ENCODE measurements at regions not wholly inside any gene's neighbourhood (a gene's known extent, or its start where the extent isn't known, plus 50 kb on each side); places are given as distances from the start of the nearest gene placed in this dataset.

- no peak for TF ChIP-seq CTCF (IDR thresholded peaks at IDR 0.05)
- no peak for TF ChIP-seq POLR2A (IDR thresholded peaks at IDR 0.05)
- no peak for TF ChIP-seq EP300 (IDR thresholded peaks at IDR 0.05)
- TF ChIP-seq POLR2AphosphoS5 (IDR thresholded peaks at IDR 0.05): no peak
Measured at GRCh38 chr2:83961512-83961911, 497.6 kb downstream of the SUCLG1 start.
